Body of pancreas (tissue), 4 donors: ENCODE measurements at regions not wholly inside any gene's neighbourhood (a gene's known extent, or its start where the extent isn't known, plus 50 kb on each side); places are given as distances from the start of the nearest gene placed in this dataset.

Experiments used
- CTCF ChIP-seq, 7 experiments: fragments of 450-650 bp in 4 of 7; fragments of 200-600 bp in 3 of 7; sonication (generic) in 3 of 7; IDR thresholded peaks; one replicate each; pipeline ENCODE4 v1.5.1; 2016 to 2019; ENCODE audit warnings: antibody characterized with exemption in 7 of 7
- POLR2A ChIP-seq, 3 donors: fragments of 450-650 bp; IDR thresholded peaks; one replicate each; pipeline ENCODE4 v1.6.1; 2016; ENCODE audit warnings: antibody characterized with exemption in 3 of 3, mild to moderate bottlenecking in 2 of 3

DNA sequence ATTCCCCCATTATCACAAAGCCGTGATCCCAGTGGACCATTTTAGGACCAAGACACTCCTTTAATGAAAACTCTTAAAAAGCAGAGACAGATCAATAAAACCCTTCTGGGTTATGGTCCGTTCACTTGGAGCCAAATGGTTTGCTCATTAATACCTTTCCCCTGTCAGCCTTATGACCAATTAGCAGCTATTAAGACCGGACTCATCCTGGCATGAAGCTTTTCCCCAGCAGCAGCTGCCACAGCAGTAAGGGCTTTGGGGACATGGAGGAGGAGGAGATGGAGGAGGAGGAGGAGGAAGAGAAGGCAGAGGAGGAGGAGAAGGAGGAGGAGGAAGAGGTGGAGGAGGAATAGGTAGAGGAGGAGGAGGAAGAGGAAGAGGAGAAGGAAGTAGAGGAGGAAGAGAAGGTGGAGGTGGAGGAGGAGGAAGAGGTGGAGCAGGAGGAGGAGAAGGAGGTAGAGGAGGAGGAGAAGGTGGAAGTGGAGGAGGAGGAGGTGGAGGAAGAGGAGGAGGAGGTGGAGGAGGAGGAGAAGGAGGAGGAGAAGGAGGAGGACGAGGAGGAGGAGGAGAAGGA lies 50.1 kb upstream of the IRX3 start:
- TF ChIP-seq POLR2A (IDR thresholded peaks at IDR 0.05) (no peak), CTCF (IDR thresholded peaks at IDR 0.05) (no peak)
